Suprapubic skin (tissue), 4 donors: ENCODE measurements at regions not wholly inside any gene's neighbourhood (a gene's known extent, or its start where the extent isn't known, plus 50 kb on each side); places are given as distances from the start of the nearest gene placed in this dataset.

Experiments used
- DNase-seq, 2 donors: peaks; one replicate each; pipeline ENCODE4 v3.0.0-alpha.2; 2019; ENCODE audit warnings: low spot score in 2 of 2
- H3K27ac ChIP-seq: fragments of 200-600 bp; sonication (generic); one replicate; pipeline ENCODE4 v1.5.1; 2019
- H3K27me3 ChIP-seq: fragments of 200-600 bp; sonication (generic); one replicate; pipeline ENCODE4 v1.5.1; 2019
- H3K36me3 ChIP-seq: fragments of 200-600 bp; sonication (generic); one replicate; pipeline ENCODE4 v1.5.1; 2019
- H3K4me1 ChIP-seq: fragments of 200-600 bp; sonication (generic); one replicate; pipeline ENCODE4 v1.5.1; 2019
- H3K4me3 ChIP-seq: fragments of 200-600 bp; sonication (generic); one replicate; pipeline ENCODE4 v1.5.1; 2019; ENCODE audit warnings: mild to moderate bottlenecking
- H3K9me3 ChIP-seq: fragments of 200-600 bp; sonication (generic); one replicate; pipeline ENCODE4 v1.5.1; 2019
- CTCF ChIP-seq, 2 donors: fragments of 200-600 bp in 1 of 2; fragments of 450-650 bp in 1 of 2; sonication (generic) in 1 of 2; IDR thresholded peaks; one replicate each; pipeline ENCODE4 v1.5.1; 2016 to 2019; ENCODE audit warnings: antibody characterized with exemption in 2 of 2, mild to moderate bottlenecking in 1 of 2, moderate library complexity in 1 of 2
- EP300 ChIP-seq: sonication (generic); formaldehyde crosslinking; IDR thresholded peaks from one replicate; pipeline ENCODE4 v1.6.1; 2017; ENCODE audit warnings: antibody characterized with exemption
- POLR2A ChIP-seq, 2 donors: fragments of 450-650 bp; IDR thresholded peaks; one replicate each; pipeline ENCODE4 v1.6.1; 2017; ENCODE audit warnings: antibody characterized with exemption in 2 of 2, mild to moderate bottlenecking in 2 of 2, moderate library complexity in 2 of 2
- POLR2AphosphoS5 ChIP-seq, 3 donors: sonication (generic); formaldehyde crosslinking; IDR thresholded peaks; one replicate each; pipeline ENCODE4 v1.6.1; 2017; ENCODE audit warnings: antibody characterized with exemption in 3 of 3
- WGBS: methylation state at CpG from one replicate; pipeline ENCODE4 v1.1.5; 2018; 5-methylcytosine and 5-hydroxymethylcytosine counted together

- no peaks in the 10 kb centered on the region for H3K4me1 ChIP-seq
- H3K27me3 ChIP-seq: no peaks in the 10 kb centered on the region
- no peaks in the 10 kb centered on the region for H3K9me3 ChIP-seq
- WGBS: 54% methylated on average over 3 of the region's 3 CpGs
- TF ChIP-seq EP300 (no peak), POLR2A (IDR thresholded peaks at IDR 0.05) (no peak), CTCF (IDR thresholded peaks at IDR 0.05) (no peak), POLR2AphosphoS5 (IDR thresholded peaks at IDR 0.05) (no peak)
- H3K4me3 ChIP-seq: no peak overlapping the region
- no peak for DNase-seq
- no peaks in the 10 kb centered on the region for H3K36me3 ChIP-seq
- H3K27ac ChIP-seq: no peak overlapping the region
Observed at GRCh38 chr4:83677656-83678055, 141.7 kb downstream of the GPAT3 start.

DNA sequence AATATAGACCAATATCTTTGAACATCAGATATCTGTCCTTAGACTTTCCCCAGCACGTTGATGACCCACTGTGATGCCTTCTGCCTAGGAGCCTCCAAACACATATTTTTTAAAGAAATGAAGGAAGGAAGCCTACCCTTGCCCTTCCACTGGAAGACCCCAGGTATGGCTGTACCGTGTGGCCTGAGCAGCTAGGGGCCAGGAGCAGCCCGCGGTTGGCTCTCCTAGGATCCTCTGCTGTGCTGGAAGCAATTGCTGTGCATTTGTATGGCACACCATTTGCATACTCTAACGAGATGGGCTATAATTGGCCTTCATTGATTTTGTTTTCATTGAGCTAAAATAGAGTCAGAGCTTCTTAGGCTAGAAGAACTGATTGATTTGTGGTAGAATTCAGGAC lies 128.8 kb downstream of the GPAT3 start:
- no peak overlapping the region for H3K27ac ChIP-seq
- no peak overlapping the region for H3K4me3 ChIP-seq
- H3K9me3 ChIP-seq: no peaks in the 10 kb centered on the region
- 85% methylated on average over 4 of the region's 5 CpGs for WGBS
- H3K27me3 ChIP-seq: no peaks in the 10 kb centered on the region
- no peaks in the 10 kb centered on the region for H3K4me1 ChIP-seq
- DNase-seq: no peak
- TF ChIP-seq CTCF (IDR thresholded peaks at IDR 0.05) (no peak), POLR2A (IDR thresholded peaks at IDR 0.05) (no peak), EP300 (no peak), POLR2AphosphoS5 (IDR thresholded peaks at IDR 0.05) (no peak)
- H3K36me3 ChIP-seq: no peaks in the 10 kb centered on the region

DNA sequence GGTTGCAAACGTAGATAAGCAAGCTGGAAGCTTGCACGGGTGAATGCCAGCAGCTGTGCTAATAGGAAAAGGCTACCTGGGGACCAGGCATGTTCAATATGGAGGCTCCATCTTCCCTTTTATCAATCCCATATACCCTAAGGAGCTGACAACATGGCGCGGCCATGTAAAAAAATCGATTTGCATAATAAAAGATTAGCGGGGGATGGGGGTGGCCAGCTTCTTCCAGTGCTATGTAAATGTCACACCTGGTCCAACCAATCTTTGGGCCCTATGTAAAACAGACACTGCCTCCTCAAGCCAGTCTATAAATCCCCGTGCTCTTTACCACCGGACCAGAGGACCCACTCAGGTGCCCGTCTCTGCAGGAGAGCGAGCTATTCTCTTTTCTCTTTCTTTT lies 128.2 kb downstream of the GPAT3 start:
- no peaks in the 10 kb centered on the region for H3K36me3 ChIP-seq
- no peak for DNase-seq
- H3K27ac ChIP-seq: no peak overlapping the region
- H3K4me3 ChIP-seq: no peak overlapping the region
- no peak for TF ChIP-seq EP300
- no peak for TF ChIP-seq CTCF (IDR thresholded peaks at IDR 0.05)
- TF ChIP-seq POLR2A (IDR thresholded peaks at IDR 0.05): no peak
- TF ChIP-seq POLR2AphosphoS5 (IDR thresholded peaks at IDR 0.05): no peak
- no peaks in the 10 kb centered on the region for H3K4me1 ChIP-seq
- no peaks in the 10 kb centered on the region for H3K27me3 ChIP-seq
- WGBS: 75% methylated on average over 10 of the region's 10 CpGs
- H3K9me3 ChIP-seq: no peaks in the 10 kb centered on the region

DNA sequence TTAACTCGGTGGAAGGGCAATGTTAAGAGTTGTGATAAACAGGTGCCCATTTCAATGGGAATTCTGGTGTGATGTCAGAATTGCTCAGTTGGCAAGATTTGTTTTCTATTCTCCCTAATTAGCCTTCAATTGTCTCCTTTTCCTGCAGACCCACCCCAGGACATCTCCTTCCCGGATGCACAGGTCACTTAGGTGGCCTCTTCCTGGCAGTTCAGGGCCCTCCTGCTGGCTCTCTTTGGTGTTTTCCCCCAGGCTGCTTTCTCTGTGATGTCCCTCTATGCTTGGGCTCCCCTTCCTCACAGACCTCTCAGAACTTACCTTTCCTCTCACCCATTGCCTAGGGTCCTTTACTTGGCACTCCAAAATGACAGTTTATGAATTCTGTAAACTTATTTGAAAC lies 126.3 kb downstream of the GPAT3 start:
- TF ChIP-seq POLR2A (IDR thresholded peaks at IDR 0.05) (no peak), EP300 (no peak), CTCF (IDR thresholded peaks at IDR 0.05) (no peak), POLR2AphosphoS5 (IDR thresholded peaks at IDR 0.05) (no peak)
- Histone ChIP-seq H3K9me3 (no peaks in the 10 kb centered on the region), H3K27me3 (no peaks in the 10 kb centered on the region), H3K36me3 (no peaks in the 10 kb centered on the region), H3K27ac (no peak overlapping the region), H3K4me1 (no peaks in the 10 kb centered on the region), H3K4me3 (no peak overlapping the region)
- no peak for DNase-seq
- 67% methylated on average over 2 of the region's 2 CpGs for WGBS

- no peaks in the 10 kb centered on the region for H3K4me1 ChIP-seq
- H3K27ac ChIP-seq: no peak overlapping the region
- no peaks in the 10 kb centered on the region for H3K27me3 ChIP-seq
- 69% methylated on average over 2 of the region's 2 CpGs for WGBS
- no peak for DNase-seq
- no peak overlapping the region for H3K4me3 ChIP-seq
- TF ChIP-seq CTCF (IDR thresholded peaks at IDR 0.05) (no peak), POLR2A (IDR thresholded peaks at IDR 0.05) (no peak), POLR2AphosphoS5 (IDR thresholded peaks at IDR 0.05) (no peak), EP300 (no peak)
- no peaks in the 10 kb centered on the region for H3K36me3 ChIP-seq
- no peaks in the 10 kb centered on the region for H3K9me3 ChIP-seq
Observed at GRCh38 chr4:83661359-83661758, 125.5 kb downstream of the GPAT3 start.
